Ectodermal cell (in vitro differentiated cells): ENCODE measurements at regions not wholly inside any gene's neighbourhood (a gene's known extent, or its start where the extent isn't known, plus 50 kb on each side); places are given as distances from the start of the nearest gene placed in this dataset.

Experiments
- H3K27ac ChIP-seq: 2 replicates; pipeline ENCODE4 v1.7.0; 2013; ENCODE audit warnings: mild to moderate bottlenecking, low read depth, low read length; ENCODE audit not compliant: insufficient read depth, poor library complexity, severe bottlenecking
- H3K27me3 ChIP-seq: 2 replicates; pipeline ENCODE4 v1.7.0; 2013; ENCODE audit warnings: mild to moderate bottlenecking, low read length; ENCODE audit not compliant: insufficient read depth, control insufficient read depth, poor library complexity, severe bottlenecking
- H3K36me3 ChIP-seq: one replicate; pipeline ENCODE4 v1.7.0; 2013; ENCODE audit warnings: low read length; ENCODE audit not compliant: control insufficient read depth, insufficient read depth
- H3K4me1 ChIP-seq: one replicate; pipeline ENCODE4 v1.7.0; 2013; ENCODE audit warnings: low read length; ENCODE audit not compliant: control insufficient read depth, insufficient read depth
- H3K4me3 ChIP-seq: 2 replicates; pipeline ENCODE4 v1.7.0; 2013; ENCODE audit warnings: low read depth, low read length, control low read depth; ENCODE audit not compliant: insufficient read depth
- H3K9me3 ChIP-seq: 2 replicates; pipeline ENCODE4 v1.7.0; 2013; ENCODE audit warnings: mild to moderate bottlenecking, low read length, moderate library complexity; ENCODE audit not compliant: control insufficient read depth
- WGBS, 2 experiments: methylation state at CpG; one replicate each; pipeline ENCODE4 v1.1.7; 2013; ENCODE audit warnings: missing lambda C conversion rate in 2 of 2; 5-methylcytosine and 5-hydroxymethylcytosine counted together

DNA sequence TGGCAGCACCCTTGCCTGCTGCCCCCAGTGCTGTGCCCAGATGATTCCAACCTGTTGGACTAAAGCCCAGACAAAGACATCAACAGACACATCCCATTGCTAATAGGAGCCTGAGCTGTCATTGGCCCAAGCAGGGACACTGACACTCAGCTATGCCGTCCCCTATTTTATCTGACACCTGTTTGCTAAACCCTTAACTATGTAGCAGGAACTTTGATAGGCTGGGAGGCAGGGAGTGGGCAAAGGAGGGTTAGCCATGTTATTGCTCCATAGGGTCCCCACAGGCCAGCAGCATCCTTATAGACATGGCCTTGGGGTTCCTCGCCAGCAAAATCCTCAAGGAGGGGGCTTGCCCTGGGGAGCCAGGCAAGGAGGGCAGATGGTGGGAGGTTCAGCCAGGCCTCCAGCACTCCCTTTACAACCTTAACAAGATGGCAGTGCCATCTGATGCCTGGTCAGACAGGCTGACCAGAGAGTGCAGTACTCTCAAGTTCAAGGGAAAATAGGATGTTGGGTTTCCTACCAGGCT lies 50.4 kb upstream of the CDKN2AIPNL start:
- WGBS, 2 experiments, result 91 to 98% methylated on average over 2 of the region's 2 CpGs
- Histone ChIP-seq H3K36me3 (no peaks in the 10 kb centered on the region), H3K27me3 (no peaks in the 10 kb centered on the region), H3K27ac (no peak overlapping the region), H3K4me3 (no peak overlapping the region), H3K9me3 (no peaks in the 10 kb centered on the region), H3K4me1 (peaks cover 6% of the 10 kb centered on the region)
